HG02642 (cell line): ENCODE measurements at regions not wholly inside any gene's neighbourhood (a gene's known extent, or its start where the extent isn't known, plus 50 kb on each side); places are given as distances from the start of the nearest gene placed in this dataset.

Experiments
- ATAC-seq: cut with Tn5 transposase; IDR thresholded peaks from one replicate; pipeline ENCODE4 v1.9.1; 2021; ENCODE audit warnings: mild to moderate bottlenecking; ENCODE audit not compliant: unreplicated experiment, poor library complexity

DNA sequence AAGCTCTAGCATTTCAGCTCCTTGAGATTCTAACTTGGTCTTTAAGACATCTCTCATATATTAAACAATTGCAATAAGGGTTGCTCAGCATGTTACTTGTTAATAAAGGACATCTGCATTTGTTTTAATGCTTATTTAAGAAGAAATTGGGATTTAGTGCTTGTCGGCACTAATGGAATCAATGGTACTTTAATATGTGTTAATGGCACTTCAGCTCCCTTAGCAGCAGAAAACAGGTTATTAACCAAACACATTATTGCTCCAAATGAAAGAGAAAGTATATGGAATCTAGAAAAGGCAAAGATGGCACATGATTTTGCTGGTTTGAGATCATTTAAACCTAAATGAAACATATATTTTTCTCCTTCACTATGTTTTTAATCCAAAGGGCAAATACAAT, 137.3 kb upstream of the GOLIM4 start:
- ATAC-seq: no peak

DNA sequence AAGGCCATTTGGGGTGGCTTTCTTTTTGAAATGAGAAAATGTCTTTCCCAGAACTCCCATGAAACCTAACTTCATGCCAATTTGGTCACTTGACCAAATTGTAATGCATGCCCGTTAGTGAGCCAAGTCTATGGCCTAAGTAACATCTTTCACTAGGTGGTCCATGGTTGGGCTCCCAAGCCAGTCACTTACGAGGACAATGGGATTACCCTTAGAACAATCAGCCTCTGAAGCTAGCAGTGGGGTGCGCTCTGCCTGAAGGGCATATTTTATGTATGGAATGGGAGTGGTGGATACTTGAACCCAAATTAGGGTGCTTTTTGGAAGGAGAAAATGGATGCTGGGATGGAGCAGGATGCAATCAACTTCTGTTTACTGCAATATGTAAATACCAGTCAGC, 127.4 kb upstream of the GOLIM4 start:
- no peak for ATAC-seq

DNA sequence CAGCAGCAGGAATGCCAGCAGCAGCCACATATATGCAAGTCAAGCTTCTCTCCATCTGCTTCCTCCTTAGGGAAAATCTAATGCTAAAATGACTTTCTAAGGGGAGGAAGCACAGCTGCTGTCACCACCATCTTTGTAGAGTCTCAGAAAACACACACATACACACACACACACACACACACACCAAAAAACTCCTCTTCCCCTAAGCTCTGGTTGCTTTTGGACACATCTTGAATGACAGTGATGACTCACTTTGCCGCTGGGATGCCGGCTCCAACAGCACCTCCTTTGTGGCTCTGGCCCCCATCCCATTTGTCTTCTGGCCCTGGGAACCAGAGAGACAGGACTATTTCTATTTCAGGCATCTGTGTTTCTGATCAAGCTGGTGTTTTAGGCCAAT, 124.8 kb upstream of the GOLIM4 start:
- no peak for ATAC-seq

DNA sequence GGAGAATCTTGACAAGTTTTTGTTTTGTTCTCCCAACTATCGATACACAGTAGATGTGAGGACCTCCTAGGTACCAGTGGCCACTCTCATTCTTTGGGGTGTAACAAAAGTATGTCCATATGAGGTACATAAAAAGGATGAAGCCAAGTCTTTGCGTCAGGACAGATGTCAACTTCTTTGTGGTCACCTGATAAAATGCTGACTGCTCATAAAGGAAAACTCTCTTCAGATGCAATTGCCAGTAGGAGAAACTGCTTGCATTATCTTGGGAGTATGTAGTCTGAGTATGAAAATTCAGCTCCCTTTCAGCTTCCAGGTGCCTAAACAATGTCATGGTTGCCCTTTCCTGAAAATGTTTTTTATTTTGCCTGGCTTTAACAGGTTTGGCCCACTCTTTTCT, 123.8 kb upstream of the GOLIM4 start:
- ATAC-seq: no peak

DNA sequence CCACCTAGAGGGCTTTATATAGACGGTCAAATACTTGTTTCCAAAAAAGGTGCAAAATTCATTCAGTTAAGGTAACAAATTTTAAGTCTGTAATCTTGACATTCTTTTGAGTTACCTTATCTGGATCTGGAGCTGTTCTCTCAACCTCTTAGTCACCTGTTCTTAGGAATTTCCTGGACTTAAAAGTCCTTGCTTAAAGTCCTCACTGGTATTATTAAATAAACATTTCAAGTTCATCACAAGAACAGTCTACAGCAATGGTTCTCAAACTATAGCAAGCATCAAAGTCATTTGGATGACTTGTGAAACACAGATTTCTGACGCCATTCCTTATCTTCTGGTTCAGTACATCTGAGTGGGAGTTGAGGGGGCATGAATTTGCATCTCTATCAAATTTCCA, 122.9 kb upstream of the GOLIM4 start:
- ATAC-seq: no peak

DNA sequence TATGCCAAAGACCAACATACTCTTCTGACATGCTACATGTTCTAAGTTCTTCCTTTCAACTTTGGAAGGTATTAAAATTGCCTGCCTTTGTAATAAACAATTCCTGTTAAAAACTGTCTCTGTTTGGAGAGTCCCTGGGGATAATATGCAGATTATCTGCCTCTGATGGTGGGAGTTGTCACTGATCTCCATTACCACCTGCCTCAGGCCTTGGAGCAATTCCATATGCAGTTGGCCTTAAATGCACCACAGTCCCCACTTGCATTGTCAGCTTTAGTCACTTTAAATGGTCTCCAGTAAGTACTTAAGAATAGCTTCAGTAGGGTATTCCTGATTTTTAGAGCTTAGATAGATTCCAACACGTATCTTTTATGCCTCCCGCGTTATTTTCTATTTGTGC, 121.1 kb upstream of the GOLIM4 start:
- ATAC-seq: no peak

DNA sequence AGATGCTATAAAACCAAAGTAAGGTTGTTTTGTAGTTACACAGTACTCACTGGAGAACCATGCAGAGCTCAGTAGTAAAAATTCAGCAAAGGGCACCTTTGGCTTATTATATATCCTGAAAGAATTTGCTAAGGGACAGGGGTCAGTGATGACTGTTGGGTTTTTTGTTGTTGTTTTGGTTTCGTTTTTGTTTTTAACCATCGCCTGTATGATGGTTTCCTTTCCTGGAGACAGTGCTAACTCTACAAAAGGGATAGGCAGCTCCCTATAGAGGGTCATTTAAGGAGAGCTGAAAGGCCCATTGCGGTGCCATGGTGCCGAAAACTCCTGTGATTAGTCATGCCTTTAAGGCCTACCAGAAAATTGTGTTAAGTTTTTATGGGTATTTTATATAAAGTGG, 118.2 kb upstream of the GOLIM4 start:
- ATAC-seq: peak; percentile 92

DNA sequence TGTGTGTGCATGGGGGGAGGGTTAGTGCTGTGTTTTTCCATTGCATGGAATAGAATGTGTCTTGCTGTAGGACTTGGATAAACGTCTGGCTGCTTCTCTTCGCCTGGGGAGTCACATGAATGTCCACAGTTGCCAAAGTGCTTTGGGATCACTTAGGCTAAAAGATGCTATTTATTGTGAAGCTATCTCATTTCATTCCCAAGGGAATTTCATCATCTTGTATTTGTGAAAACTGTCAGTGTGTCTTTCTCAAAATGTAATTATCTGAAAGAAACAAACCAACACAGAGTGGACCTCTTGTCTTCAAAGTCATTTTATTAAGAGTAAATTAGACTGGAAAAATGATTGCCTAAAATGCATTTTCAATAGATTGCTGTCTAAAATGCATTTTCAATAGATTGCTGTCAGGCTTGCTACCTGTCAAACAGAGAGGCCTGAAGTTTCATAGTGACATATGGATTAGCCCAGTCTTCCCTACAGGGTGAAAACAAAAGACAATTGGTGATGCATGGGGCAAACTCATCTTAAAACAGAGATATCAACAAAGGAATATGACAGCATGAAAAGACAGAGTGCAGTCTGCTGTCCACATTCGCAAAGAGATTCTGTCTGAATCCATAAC, 117.1 kb upstream of the GOLIM4 start:
- ATAC-seq: no peak

DNA sequence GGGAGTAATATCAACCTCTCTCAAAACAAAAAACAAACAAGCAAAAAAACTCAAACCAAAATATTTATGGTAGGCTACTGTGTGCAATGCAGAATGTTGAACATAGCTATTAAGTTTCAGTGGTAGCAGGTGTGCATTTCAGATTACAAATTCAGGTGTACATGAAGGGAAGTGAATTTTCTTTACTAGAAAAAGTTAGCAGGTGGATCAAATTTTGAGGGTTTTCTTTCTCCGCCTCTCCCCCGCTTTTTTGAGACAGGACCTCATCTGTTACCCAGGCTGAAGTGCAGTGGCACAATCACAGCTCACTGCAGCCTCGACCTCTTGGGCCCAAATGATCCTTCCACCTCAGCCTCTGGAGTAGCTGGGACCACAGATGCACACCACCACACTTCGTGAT, 109.7 kb upstream of the GOLIM4 start:
- ATAC-seq: no peak

DNA sequence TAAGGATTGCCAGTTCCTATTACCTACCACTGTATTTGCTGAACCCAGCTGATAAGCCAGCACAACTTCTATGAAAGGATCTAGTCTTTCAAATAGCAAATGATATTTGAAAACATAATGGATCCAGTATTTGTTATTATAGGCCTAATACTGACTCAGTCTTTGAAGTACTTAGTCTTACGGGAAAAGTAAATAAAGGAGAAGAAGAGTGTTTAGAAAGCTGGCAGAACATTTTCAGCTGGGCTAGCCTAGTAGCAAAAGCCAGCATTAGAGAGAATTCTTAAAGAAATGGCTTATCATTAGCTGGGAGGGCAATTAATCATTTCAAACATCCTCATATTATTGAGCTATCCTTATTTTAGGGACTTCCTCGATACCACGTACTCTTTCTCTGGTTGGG, 101.4 kb upstream of the GOLIM4 start:
- no peak for ATAC-seq

DNA sequence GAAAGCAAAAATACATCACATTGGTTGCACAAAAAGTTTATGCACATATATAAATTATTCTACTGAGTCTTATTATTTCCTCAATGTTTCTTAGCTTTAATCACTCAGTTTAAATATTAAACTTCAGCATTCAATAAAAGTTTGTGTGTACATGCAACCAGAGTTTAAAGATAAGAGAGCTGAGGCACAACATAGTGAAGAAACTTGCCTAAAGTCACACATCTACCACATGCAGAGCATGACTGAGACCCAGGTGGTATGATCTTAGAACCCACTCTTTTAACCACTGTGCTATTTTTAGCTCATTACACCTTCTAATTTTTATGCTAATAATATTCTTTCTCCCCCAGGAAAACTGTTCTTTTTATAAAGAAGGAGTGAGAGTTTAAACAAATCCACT, 96.1 kb upstream of the GOLIM4 start:
- no peak for ATAC-seq

DNA sequence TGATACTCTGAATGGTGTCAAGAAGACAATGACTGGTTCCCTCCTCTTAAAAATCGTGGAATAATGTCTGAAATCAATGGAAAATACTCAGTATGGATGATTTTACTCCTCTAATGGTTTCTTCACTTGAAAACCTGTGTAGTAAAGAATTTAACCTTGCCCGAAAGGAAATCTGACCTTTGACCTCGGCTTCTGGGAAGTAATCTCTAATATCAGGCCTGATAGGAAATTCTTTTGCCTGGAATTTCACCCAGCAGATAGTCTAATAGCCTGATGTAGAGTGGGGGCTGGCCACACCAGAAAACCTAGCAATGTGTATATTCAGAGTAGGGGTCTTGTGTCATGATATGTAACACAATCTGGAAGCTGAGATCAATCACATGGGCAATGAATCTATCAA, 91.5 kb upstream of the GOLIM4 start:
- ATAC-seq: no peak

DNA sequence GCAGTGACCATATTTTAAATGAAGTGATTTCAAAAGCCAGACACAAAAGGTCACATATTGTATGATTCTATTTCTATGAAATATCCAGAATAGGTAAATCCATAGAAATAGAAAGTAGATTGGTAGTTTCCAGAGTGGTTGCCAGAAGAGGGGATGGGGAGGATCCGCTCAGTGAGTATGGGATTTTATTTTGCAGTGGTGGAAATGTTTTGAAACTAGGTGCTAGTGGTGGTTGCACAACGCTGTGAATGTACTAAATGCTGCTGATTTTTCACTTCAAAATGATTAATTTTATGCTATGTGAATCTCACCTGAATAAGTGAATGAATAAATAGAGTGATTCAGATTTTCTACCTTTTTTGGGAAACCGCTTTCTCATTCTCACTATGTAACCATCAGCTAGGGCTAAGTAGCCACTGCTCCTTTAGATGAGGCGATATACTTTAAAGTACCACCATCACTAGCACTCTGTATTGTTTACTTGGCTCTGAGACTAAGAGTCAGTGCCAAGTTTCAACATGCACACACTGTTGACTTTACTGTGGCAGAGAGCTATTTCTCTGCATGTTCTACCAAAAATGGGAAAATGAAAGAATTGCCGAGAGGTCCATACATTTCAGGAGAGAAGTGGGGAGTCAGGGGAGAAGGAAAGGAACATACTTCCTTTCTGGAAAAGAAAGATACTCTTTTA, 90.7 kb upstream of the GOLIM4 start:
- ATAC-seq: no peak

DNA sequence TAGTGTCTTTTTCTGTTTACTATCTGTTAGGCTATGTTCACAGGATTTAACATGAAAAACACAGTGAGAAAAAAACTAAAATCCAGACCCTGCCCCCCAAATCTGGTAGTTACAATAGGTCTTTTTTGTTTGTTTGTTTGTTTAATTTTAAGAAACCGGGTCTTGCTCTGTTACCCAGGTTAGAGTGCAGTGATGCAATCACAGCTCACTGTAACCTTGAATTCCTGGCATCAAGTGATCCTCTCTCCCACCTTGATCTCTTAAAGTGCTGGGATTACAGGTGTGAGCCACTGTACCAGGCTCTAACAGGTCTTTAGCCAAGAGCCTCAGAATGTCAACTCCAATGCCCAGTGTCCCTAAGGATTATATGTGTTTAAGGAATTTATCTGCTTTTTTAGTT, 88.0 kb upstream of the GOLIM4 start:
- ATAC-seq: no peak

DNA sequence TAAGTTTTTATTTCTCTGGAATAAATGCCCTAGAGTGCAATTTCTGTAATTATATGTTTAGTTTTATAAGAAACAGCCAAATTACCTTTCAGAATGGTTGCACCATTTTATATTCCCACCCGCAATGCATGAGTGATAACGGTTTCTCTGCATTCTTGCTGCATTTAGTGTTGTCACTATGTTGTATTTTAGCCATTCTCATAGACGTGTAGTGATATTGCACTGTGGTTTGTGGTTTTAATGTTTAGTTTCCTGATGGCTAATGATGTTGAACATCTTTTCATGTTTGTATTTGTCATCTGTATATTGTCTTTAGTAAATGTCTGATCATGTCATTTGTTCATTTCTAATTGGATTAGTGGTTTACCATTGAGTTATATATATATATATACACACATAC, 73.0 kb upstream of the GOLIM4 start:
- ATAC-seq: no peak

DNA sequence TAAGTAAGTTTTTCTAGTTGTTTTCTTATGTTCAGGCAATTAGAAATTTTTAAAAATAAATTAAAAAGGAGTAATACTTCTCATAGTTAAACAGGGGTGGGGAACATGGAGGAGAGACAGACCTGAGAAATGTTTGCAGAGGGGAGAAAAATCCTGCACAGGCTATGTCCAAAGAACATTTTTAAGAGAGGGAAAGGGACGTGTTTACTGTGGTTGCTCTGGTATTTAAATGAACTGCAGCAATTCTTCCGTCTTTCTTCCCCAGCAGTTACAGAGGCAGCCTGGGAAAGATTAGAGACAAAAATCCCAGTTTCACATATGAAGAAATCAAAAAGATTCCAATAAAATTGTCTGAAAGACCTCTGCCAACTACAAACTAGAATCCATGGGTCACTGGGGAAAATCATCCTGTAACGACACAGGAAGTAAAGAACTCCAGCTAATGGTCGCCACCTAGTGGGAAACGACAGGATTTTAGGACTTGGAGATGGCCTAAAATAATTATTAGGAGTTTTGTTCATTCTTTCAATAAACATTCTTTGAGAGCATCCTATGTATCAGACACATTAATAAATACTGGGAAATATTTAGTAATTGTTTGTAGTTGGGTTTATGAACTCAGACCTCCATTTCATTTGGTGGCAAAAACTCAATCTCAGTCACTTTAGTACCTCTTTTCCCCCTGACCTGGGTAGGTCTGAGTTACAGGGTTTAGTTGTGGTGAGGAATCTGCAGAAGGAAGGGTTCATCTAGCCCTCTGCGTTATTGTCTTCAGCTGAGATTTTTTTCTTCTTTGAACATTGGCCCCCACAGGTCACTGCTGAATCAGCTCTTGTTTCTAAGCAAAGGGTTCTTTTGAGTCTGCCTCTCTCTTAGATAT, 69.9 kb upstream of the GOLIM4 start:
- peak; percentile 86 for ATAC-seq

DNA sequence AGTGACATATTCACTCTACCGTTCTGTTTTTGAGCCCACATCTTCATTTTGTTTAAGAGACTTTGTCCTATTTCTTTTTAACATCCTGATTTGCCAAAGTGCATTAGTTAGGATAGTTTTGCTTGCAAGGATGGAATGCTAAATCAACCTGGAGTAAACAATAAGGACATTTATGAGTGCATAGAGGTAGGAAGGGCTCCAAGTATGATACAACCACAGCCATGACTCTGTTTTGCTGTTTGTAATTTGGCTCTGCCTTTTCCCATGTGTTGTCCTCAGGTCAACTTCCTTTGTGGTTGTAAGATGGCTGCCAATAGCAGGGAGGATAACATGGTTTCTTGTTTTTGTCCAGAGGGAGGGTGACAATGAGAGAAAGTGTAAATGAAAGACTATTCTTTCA, 66.4 kb upstream of the GOLIM4 start:
- no peak for ATAC-seq

DNA sequence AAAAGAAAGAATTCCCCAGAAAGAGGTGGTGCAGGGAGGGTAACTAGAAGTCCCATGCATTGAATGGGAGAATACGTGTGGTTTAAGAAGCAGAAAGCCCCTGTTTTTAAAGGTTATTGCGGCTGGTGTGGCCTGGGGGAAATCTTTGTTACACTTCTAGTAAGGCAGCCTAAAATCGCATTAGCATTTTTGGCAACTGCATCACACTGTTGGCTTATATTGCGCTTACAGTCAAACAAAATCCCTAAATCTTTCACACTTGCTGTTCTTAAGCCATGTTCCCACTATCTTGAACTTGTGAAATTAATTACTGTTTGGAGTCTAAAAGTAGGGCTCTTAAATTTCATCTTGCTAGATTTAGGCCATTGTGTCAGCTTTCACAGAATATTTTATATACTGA, 66.0 kb upstream of the GOLIM4 start:
- ATAC-seq: no peak

DNA sequence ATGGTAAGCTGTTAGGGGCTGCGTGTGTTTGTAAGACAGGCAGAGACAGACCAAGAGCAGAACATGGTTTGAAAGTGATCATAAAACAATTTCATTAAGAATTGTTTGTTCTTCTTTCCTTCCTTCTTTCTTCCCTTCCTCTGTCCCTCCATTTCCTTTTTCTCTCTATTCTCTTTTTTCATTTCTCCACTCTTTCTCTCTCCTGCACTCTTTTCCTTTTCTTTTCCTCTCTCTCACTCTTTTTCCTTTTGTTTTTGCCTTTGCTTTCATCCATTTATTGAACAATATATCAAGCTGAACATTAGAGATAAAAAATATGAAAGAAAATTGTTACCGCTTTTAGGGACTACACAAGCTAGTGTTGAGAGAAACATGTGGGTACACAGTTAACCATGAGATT, 62.2 kb upstream of the GOLIM4 start:
- ATAC-seq: no peak

DNA sequence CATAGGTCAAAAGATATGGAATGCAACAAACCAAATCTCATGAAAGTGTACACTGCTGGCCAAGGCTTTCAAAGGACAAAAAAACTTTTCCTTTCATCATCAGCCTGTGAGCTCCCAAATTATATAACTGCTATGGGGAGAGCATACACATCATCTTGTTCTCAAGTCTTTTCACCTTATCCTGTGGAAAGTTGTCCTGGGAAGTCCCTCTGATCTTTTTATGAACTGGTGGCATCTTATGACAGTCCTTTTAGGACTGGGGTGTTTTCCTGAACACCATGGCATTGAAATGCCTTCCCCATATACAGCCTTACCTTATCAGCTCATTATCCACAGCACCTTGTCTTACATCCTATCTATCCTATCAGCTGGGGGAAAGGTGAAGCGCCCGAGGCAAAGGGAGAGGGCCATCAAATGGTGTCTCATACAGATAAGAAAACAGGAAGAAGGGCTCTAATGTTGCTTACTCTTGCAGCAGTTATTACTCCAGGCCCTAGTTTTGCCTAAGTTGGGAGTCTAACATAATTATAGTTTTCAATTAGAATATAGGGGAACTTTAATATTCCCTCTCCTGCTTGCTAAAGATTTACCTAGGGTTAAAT, 61.5 kb upstream of the GOLIM4 start:
- ATAC-seq: no peak

DNA sequence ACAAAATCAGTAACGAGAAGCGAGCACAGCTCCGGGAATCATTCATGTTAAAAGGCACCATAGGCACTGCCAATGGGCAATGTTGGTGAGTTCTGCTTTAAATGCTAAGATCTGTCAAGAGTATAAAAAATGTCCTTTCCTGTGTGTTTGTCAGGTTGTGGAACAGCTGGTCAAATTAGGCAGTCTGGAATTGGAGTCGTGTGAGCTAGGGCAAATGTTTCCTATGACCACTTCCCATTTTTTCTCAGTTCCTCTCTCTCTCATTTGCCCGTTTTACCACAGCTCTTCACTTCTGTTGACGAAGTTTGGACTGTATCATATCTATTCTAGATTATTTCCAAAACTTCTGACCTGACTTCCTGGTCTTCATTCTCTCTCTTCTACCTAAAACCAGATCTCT, 60.8 kb upstream of the GOLIM4 start:
- no peak for ATAC-seq
